Pancreas (tissue), 10 donors: ENCODE measurements at regions not wholly inside any gene's neighbourhood (a gene's known extent, or its start where the extent isn't known, plus 50 kb on each side); places are given as distances from the start of the nearest gene placed in this dataset.

Source experiments
- ATAC-seq, 4 donors: fragments of 200-7000 bp; cut with Tn5 transposase; one replicate each; pipeline versions ENCODE4 v1.8.0 to v1.9.1; 2020; ENCODE audit warnings: mild to moderate bottlenecking in 4 of 4, moderate library complexity in 4 of 4
- DNase-seq, 6 donors: peaks; one replicate each; pipeline ENCODE4 v3.0.0-alpha.2; 2020
- FAIRE-seq: peaks from 2 replicates; lab custom pipeline; 2012; peaks lifted over from hg19 to GRCh38; lab: Jason Lieb, UNC
- H3K27ac ChIP-seq, 4 donors: fragments of 200-600 bp; sonication (generic); 1 replicate in 3 of 4; 2 replicates in 1 of 4; pipeline versions ENCODE4 v1.5.0 to v1.8.0; 2020
- H3K27me3 ChIP-seq, 4 donors: fragments of 200-600 bp; one replicate each; pipeline ENCODE4 v1.8.0; 2021
- H3K36me3 ChIP-seq, 3 donors: fragments of 200-600 bp; sonication (generic) in 1 of 3; one replicate each; pipeline versions ENCODE4 v1.5.0 to v1.8.0; 2020 to 2021
- H3K4me1 ChIP-seq, 3 donors: fragments of 200-600 bp; one replicate each; pipeline ENCODE4 v1.8.0; 2021
- H3K4me3 ChIP-seq, 4 donors: fragments of 200-600 bp; sonication (generic) in 2 of 4; one replicate each; pipeline versions ENCODE4 v1.5.0 to v1.8.0; 2020 to 2021
- H3K9me3 ChIP-seq, 4 donors: fragments of 200-600 bp; one replicate each; pipeline ENCODE4 v1.8.0; 2021
- WGBS, 2 donors: extraction: QIAGEN DNeasy Blood & Tissue Kit; methylation state at CpG; one replicate each; pipeline ENCODE4 v1.1.7; 2013; 5-methylcytosine and 5-hydroxymethylcytosine counted together
- intact Hi-C, 3 donors: fragments of 100-400 bp; cut with DNase I; formaldehyde crosslinking; loops; one replicate each; pipeline versions ENCODE4 v1.11.1 to v1.14.2; 2022
- TF ChIP-seq, protein P1 (sequence below), 4 donors: fragments of 200-600 bp; sonication (generic) in 3 of 4; IDR thresholded peaks; one replicate each; pipeline versions ENCODE4 v1.5.0 to v1.8.0; 2021; ENCODE audit warnings: antibody characterized with exemption in 4 of 4
- donor health status: healthy with polysubstance abuse.
- donor health status: DM: no; HTN: no; CAD: no; lungs with moderate emphysema.
- donor health status: DM: no; HTN: no; CAD: no.
- donor health status: control.
- donor health status: control.
- donor health status: Bipolar disorder and iron deficiency.
- donor health status: DM: yes; HTN: yes; CAD: no.
- donor health status: DM: no; HTN: no; CAD: no.
- donor health status: DM: no; HTN: no; CAD: no.
- donor health status: DM: yes; HTN: yes; CAD: no.

DNA sequence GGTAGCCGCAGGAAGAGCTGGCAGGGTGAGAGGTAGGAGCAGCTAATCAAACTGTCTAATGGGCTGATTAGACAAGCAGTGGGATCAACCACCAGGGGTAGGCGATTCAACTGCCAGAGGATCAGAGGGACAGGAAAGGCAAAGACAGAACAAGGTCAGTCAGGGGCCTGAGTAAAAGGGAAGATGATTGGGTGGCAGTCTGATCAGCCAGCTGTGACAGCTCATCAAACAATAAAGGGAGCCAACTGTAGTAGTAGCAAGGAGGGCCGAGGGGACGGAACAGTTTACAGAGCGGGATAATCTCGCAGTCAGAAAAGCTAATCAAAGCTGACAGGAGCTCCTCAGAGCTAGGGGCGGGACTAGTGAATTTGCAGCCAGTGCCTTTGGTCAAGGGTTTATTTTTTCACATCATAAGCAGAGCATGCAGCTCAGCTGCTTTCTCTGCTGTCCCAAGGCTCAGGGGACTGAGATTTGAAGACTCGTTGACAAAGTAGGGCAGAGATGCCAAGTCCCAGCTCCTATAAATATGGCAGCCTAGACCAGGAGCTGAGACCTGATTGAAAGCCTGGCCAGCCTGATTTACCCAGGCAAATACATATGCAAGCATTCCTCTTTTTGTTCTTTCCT is 418.2 kb downstream of the GABRG2 start:
- no peaks in the 10 kb centered on the region for H3K4me1 ChIP-seq
- H3K9me3 ChIP-seq, result no peaks in the 10 kb centered on the region
- WGBS, 2 donors, result 42 to 58% methylated on average over 8 of the region's 8 CpGs
- intact Hi-C loops, result no loop called here
- no peaks in the 10 kb centered on the region for H3K36me3 ChIP-seq
- no peaks in the 10 kb centered on the region for H3K27me3 ChIP-seq
- FAIRE-seq (no peak), DNase-seq (no peak), ATAC-seq (no peak)
- TF ChIP-seq, protein P1, sequence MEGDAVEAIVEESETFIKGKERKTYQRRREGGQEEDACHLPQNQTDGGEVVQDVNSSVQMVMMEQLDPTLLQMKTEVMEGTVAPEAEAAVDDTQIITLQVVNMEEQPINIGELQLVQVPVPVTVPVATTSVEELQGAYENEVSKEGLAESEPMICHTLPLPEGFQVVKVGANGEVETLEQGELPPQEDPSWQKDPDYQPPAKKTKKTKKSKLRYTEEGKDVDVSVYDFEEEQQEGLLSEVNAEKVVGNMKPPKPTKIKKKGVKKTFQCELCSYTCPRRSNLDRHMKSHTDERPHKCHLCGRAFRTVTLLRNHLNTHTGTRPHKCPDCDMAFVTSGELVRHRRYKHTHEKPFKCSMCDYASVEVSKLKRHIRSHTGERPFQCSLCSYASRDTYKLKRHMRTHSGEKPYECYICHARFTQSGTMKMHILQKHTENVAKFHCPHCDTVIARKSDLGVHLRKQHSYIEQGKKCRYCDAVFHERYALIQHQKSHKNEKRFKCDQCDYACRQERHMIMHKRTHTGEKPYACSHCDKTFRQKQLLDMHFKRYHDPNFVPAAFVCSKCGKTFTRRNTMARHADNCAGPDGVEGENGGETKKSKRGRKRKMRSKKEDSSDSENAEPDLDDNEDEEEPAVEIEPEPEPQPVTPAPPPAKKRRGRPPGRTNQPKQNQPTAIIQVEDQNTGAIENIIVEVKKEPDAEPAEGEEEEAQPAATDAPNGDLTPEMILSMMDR (IDR thresholded peaks at IDR 0.05), result no peak
- no peak overlapping the region for H3K27ac ChIP-seq
- no peak overlapping the region for H3K4me3 ChIP-seq

DNA sequence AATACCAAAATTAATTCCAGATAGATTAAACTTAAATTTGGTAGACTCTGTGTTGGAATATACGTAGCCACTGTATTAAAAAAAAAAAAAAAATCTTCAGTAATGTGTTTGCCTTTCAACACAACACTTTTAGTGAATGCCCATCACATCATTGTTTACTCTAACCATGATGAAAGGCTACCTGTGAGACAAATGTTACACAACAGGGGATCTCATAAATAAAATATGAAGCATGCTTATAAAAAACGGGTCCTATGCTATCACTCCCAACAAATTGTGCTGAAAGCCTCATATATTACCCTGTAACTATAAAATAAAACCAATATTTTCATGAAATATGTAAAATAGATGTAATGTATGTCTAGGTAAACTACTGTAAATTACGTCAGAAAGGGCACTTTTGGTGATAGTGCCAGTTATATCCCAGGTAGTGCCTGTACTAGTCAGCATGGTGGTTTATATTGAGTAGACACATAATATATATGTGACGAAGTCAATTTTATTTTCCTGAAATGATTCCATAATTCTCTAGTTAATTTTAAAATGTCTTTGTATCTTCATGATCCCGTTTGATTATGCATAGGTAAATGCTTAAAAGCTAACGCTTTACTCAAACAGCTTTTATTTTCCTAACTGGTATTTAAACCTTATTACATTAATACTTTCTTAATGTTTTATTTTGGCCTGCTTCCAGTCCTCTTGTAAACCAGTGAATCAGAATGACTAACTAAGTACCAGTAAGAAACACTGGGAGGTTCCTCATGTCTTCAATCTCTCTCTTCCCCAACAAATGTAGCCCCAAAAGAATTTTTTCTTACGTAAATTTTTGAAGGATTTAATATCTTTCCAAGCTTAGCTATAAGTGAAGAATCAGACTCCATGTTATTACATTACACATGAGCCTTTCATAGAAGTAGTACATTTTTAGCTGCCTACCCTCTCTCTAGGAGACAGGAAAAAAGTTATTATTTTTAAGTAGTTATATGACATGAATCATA is 420.3 kb downstream of the GABRG2 start:
- H3K36me3 ChIP-seq, result no peaks in the 10 kb centered on the region
- 42 to 52% methylated on average over 7 of the region's 7 CpGs for WGBS, 2 donors
- TF ChIP-seq, protein P1 (IDR thresholded peaks at IDR 0.05), result no peak
- H3K4me1 ChIP-seq, result no peaks in the 10 kb centered on the region
- H3K9me3 ChIP-seq, result no peaks in the 10 kb centered on the region
- ATAC-seq (no peak), FAIRE-seq (no peak), DNase-seq (no peak)
- no peak overlapping the region for H3K4me3 ChIP-seq
- intact Hi-C loops, result no loop called here
- no peaks in the 10 kb centered on the region for H3K27me3 ChIP-seq
- H3K27ac ChIP-seq, result no peak overlapping the region

DNA sequence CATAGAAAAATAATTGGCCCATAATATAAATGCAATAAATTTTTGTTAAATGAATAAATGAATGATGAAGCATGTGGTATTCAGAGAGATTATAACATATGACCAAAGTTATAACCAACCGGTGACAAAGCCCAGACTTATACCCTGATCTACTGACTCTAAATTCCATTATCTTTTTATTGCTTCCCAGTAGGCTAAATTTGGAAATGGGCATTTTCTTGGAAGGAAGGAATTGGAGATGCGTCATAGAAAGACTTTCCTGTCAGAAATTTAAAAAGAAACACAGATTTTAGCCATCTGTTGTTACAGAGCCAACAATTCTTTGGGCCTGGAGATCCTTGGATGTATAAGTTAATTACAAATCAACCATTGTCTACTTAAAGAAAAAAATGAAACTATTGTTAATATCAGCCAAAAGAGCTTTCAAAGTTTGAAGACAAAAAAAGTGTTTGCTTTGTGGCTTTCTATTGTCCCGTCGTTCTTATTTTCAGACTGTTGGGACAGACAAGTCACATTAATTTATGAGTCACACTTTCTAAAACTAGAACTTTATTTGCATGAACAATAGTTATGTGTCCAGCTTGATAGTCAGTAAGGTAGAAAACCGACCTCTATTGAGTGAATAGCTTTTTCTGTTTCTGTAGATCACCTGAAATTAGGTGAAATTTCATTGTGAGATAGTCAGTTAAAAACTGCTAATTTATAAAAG is 428.7 kb downstream of the GABRG2 start:
- TF ChIP-seq, protein P1 (IDR thresholded peaks at IDR 0.05), result no peak
- no peak overlapping the region for H3K4me3 ChIP-seq
- H3K27ac ChIP-seq, result no peak overlapping the region
- FAIRE-seq, result no peak
- H3K27me3 ChIP-seq, result no peaks in the 10 kb centered on the region
- intact Hi-C loops, result no loop called here
- no peak for DNase-seq
- ATAC-seq, result no peak
- H3K4me1 ChIP-seq, result no peaks in the 10 kb centered on the region
- WGBS, 2 donors, result 52 to 66% methylated on average over 5 of the region's 5 CpGs
- no peaks in the 10 kb centered on the region for H3K36me3 ChIP-seq
- no peaks in the 10 kb centered on the region for H3K9me3 ChIP-seq

DNA sequence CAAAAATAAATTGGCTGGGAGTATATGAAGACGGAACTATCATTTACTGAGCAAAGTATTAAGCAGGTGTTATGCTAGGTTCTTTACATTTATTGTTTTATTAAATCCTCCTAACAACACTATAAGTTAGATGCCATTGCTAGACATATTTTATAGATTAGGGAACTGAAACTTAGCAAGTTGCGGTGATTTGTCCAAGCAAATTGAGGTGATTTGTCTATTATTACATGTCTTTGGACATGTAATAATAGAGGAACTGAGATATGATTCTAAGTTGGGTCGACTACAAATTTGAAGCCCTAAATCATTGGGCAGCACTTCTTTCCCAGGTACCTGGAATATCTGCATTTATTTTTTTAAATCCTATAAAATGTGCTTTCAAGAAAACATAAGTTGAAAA is 429.9 kb downstream of the GABRG2 start:
- ATAC-seq (no peak), FAIRE-seq (no peak), DNase-seq (no peak)
- H3K9me3 ChIP-seq, result no peaks in the 10 kb centered on the region
- TF ChIP-seq, protein P1 (IDR thresholded peaks at IDR 0.05), result no peak
- H3K27me3 ChIP-seq, result no peaks in the 10 kb centered on the region
- 47 to 49% methylated on average over 3 of the region's 3 CpGs for WGBS, 2 donors
- H3K4me3 ChIP-seq, result no peak overlapping the region
- intact Hi-C loops, result no loop called here
- H3K4me1 ChIP-seq, result no peaks in the 10 kb centered on the region
- H3K36me3 ChIP-seq, result no peaks in the 10 kb centered on the region
- H3K27ac ChIP-seq, result no peak overlapping the region
